ENCODE measurements at regions not wholly inside any gene's neighbourhood (a gene's known extent, or its start where the extent isn't known, plus 50 kb on each side); places are given as distances from the start of the nearest gene placed in this dataset.
"Not testable (repeated sequence)": the region's sequence is repeated elsewhere in the genome, so short reads cannot be mapped to it uniquely, and the experiment has no call there.

DNA sequence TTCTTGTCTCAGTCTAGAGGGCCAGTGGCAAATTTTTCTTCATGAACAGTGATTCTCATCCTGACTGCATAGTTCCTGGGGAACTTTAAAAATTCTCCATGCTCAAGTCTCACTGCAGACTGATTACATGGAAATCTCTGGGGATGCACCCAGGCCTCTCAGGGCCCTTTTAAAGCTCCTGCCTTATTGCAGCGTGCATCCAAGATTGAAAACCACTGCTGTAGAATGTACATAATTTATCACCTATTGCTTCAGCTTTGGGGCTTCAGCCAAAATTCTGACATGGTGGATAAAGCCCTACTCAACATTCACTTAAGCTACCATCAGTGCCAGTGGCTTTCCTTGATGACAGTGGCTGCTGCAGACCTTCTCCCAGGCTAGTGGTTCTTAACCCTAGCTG, 143.8 kb downstream of the BTBD3 start:
- DNase-seq (no peak), ATAC-seq (ENCODE audit: poor library complexity) (no peak)
- intact Hi-C loops (cut with DNase I): no loop called here

DNA sequence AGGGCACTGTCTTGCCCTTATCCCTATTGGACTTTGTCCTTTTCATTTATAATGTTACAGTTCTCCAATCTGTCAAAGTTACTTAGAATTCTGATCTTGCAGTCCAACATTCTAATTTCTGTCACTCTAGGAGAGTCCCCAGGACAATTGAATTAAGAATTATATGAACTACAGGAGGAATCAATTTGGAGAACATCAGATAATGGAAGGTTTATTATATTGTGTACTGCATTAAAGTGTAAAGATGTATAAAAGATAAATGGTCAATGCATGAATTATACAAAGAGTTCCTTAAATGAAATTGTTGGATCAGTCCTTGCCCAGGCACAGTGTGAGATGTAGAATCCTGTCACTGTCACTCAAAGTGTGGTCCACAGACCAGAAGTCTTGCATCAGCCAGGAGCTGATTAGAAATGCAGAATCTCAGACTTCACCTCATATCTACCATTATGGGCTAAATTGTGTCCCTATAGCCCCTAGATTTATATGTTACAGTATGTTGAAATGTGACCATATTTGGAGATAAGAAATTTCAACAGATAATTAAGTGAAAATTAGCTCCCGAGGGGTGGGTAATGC, 145.5 kb downstream of the BTBD3 start:
- DNase-seq (no peak), ATAC-seq (ENCODE audit: poor library complexity) (no peak)
- intact Hi-C loops (cut with DNase I): no loop called here

- intact Hi-C loops (cut with DNase I): no loop called here
- DNase-seq (no peak), ATAC-seq (ENCODE audit: poor library complexity) (no peak)
These were observed 146.8 kb downstream of the BTBD3 start for GRCh38 chr20:12064540-12064939.

DNA sequence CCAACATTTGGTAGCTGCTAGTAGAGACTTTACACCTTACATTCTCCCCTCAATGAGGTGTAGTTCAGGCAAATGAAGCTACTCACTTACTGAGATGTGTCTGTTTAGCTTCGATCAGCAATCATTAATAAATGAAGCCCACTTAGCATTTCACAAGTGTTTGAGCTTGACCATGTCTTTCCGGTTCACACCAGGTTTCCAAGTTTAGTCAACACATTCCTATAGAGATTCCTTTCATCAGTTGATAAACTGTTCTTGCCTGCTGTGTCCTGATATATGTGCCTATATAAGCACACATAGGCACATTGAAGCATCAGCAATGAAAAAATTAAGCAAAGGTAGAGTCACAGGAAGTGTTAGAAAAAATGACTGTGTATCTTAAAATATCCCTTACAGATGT, 150.0 kb downstream of the BTBD3 start:
- no peak for ATAC-seq (ENCODE audit: poor library complexity)
- intact Hi-C loops (cut with DNase I): no loop called here
- no peak for DNase-seq

DNA sequence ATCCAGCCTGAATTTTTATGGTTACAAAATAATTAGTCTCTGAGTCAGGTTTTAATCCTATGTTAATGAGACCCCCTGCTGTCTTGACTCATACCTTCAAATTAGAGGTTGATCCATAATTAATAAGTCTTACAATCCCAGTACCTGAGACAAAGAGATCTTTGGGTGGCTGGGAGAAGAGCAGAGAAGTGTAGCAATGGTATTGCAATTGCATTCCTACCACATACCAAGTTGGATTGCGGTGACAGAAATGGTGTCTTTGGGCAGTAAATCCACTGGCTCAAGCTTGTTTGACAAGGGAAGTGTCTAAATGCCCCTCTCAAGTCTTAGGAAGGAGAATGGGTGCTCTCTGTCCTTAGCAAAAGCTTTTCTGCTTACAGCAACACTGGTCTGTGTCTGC, 150.4 kb downstream of the BTBD3 start:
- intact Hi-C loops (cut with DNase I): no loop called here
- no peak for ATAC-seq (ENCODE audit: poor library complexity)
- no peak for DNase-seq

- intact Hi-C loops (cut with DNase I): no loop called here
- DNase-seq (no peak), ATAC-seq (ENCODE audit: poor library complexity) (no peak)
These were observed 151.5 kb downstream of the BTBD3 start for GRCh38 chr20:12069181-12069580.

- no peak for DNase-seq
These were observed 154.7 kb downstream of the BTBD3 start for GRCh38 chr20:12072221-12072953.

GRCh38 chr20:12072954-12073264, 155.2 kb downstream of the BTBD3 start:
- ATAC-seq (ENCODE audit: poor library complexity): no peak
- intact Hi-C loops (cut with DNase I): no loop called here
- DNase-seq: no peak

More at GRCh38 chr20:12072221-12072953, 154.7 kb downstream of the BTBD3 start:
- intact Hi-C loops (cut with DNase I): no loop called here
- ATAC-seq (ENCODE audit: poor library complexity): peak; percentile 69

- intact Hi-C loops (cut with DNase I): no loop called here
- ATAC-seq (ENCODE audit: poor library complexity) (no peak), DNase-seq (no peak)
These were observed 156.5 kb downstream of the BTBD3 start for GRCh38 chr20:12074111-12074655.

DNA sequence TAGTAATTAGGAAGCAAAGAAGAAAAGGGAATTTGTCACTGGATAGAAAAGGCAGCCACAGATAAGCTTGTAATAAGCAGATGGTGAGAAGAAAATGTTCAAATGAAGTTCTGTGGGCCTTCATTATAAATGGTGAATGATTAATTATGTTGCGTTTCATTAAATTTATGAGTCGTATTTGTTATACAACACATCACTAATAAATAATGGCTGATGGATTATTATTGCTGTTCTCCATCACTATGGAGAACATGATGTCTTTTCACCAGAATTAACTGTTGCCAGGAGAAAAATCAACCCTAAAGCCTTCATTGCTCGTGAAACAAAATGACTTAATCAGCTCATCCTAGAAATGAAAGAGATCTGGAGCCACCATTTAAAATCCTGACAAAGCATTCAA, 158.5 kb downstream of the BTBD3 start:
- DNase-seq: no peak
- intact Hi-C loops (cut with DNase I): no loop called here
- ATAC-seq (ENCODE audit: poor library complexity): no peak

- ATAC-seq (ENCODE audit: poor library complexity) (no peak), DNase-seq (no peak)
- intact Hi-C loops (cut with DNase I): no loop called here
These were observed 160.2 kb downstream of the BTBD3 start for GRCh38 chr20:12077875-12078274.

GRCh38 chr20:12079490-12079889, 161.8 kb downstream of the BTBD3 start:
- intact Hi-C loops (cut with DNase I): no loop called here
- ATAC-seq (ENCODE audit: poor library complexity) (no peak), DNase-seq (no peak)

GRCh38 chr20:12083269-12083668, 165.6 kb downstream of the BTBD3 start:
- DNase-seq: no peak
- intact Hi-C loops (cut with DNase I): no loop called here
- ATAC-seq (ENCODE audit: poor library complexity): no peak

- intact Hi-C loops (cut with DNase I): no loop called here
- no peak for ATAC-seq (ENCODE audit: poor library complexity)
- no peak for DNase-seq
These were observed 166.8 kb downstream of the BTBD3 start for GRCh38 chr20:12084482-12084881.

DNA sequence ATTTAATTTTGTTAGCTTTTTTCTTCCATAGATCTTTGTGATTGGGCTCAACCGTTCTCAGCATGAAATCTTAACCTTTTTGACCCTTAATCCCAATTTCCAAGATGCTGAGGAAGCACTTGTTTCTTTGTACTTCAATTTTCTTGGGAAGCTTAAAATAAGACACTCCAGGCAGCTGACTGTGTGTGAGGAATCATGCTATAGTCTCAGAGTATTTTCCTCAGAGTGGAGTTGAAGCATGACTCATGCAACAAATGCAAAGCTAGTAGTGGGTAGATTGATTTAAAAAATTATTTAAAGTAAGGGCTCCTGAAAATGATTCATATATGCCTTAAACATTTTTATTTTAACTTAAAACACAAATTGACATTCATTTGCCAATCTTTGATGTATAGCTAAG, 168.7 kb downstream of the BTBD3 start:
- no peak for ATAC-seq (ENCODE audit: poor library complexity)
- DNase-seq: no peak
- intact Hi-C loops (cut with DNase I): no loop called here

GRCh38 chr20:12090920-12091319, 173.2 kb downstream of the BTBD3 start:
- ATAC-seq (ENCODE audit: poor library complexity): no peak
- intact Hi-C loops (cut with DNase I): no loop called here

GRCh38 chr20:12093057-12093796, 175.5 kb downstream of the BTBD3 start:
- no peak for DNase-seq
- intact Hi-C loops (cut with DNase I): no loop called here
- ATAC-seq (ENCODE audit: poor library complexity): no peak

More at GRCh38 chr20:12090920-12091319, 173.2 kb downstream of the BTBD3 start:
- no peak for DNase-seq

GRCh38 chr20:12093797-12094190, 176.1 kb downstream of the BTBD3 start:
- intact Hi-C loops (cut with DNase I); DNase-seq; ATAC-seq (ENCODE audit: poor library complexity): not testable (repeated sequence)

DNA sequence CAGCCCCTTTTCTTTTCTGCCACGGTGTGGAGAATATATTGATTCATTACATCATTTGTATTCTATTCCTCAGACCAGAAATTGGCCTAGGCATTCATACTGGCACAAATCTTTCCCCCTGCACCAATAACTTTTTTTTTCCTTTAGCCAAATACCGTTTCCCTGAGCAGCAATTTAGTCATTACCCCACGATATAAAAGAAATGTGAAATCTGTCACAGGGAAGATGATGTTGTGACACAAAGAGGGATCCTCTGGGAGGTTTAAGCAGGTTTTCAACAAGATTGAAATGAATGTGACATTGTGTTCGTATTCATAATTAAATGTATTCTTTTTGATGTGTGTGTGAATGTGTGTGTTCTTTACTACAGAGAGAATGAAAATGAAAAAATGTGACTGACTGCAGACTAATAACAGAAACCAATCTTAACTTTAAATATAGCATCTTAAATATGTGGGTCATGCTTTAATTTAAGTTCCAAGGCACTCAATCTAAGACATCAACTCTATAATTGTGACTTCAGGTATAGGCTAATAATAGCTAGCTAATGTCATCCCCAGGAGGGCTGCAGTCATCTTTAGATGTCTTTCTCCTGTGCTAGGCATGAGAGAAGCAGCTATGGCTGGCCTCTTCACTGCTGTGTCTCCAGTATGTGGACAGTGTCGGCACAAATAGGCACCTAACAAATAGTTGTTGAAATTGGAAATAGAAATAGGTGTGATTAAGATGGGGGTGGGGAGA, 177.7 kb downstream of the BTBD3 start:
- intact Hi-C loops (cut with DNase I): no loop called here
- DNase-seq (no peak), ATAC-seq (ENCODE audit: poor library complexity) (no peak)
